GM12878 (cell line): ENCODE measurements at regions not wholly inside any gene's neighbourhood (a gene's known extent, or its start where the extent isn't known, plus 50 kb on each side); places are given as distances from the start of the nearest gene placed in this dataset.

ENCODE experiments used
- CBX5 ChIP-seq: sonication (generic); IDR thresholded peaks from 2 replicates; pipeline ENCODE4 v1.6.1; 2016; ENCODE audit warnings: low read depth, moderate library complexity, mild to moderate bottlenecking, inconsistent platforms
- EP300 ChIP-seq, 2 experiments: fragments of 150-350 bp in 1 of 2; IDR thresholded peaks; 2 replicates each; pipeline ENCODE4 v1.6.1; 2011 to 2012; ENCODE audit warnings: low read depth in 2 of 2, low read length in 2 of 2, borderline replicate concordance in 1 of 2, improper control_type of control experiment in 1 of 2, inconsistent platforms in 1 of 2; ENCODE audit not compliant: control insufficient read depth in 1 of 2
- POLR2A ChIP-seq: IDR thresholded peaks from 2 replicates; pipeline ENCODE4 v1.6.1; 2011; ENCODE audit warnings: low read depth, mild to moderate bottlenecking, low read length
- POLR2AphosphoS5 ChIP-seq: IDR thresholded peaks from 2 replicates; pipeline ENCODE4 v1.6.1; 2011; ENCODE audit warnings: mild to moderate bottlenecking, low read length, inconsistent platforms
- RBBP5 ChIP-seq: fragments of 200-600 bp; sonication (generic); conservative IDR thresholded peaks from 2 replicates; pipeline ENCODE4 v1.6.1; 2016

- TF ChIP-seq CBX5 (no peak), RBBP5 (no peak), POLR2AphosphoS5 (no peak), EP300 (IDR thresholded peaks at IDR 0.05; ENCODE audit: borderline replicate concordance in 1 of 2, control insufficient read depth in 1 of 2, low read depth in 2 of 2, low read length in 2 of 2) (no peak), POLR2A (no peak)
These were observed 235.2 kb upstream of the VEPH1 start for GRCh38 chr3:157738441-157738840.
